Forelimb muscle (tissue), 1 donor: ENCODE measurements at regions not wholly inside any gene's neighbourhood (a gene's known extent, or its start where the extent isn't known, plus 50 kb on each side); places are given as distances from the start of the nearest gene placed in this dataset.
"Not testable (repeated sequence)": the region's sequence is repeated elsewhere in the genome, so short reads cannot be mapped to it uniquely, and the experiment has no call there.

Source experiments
- DNase-seq: peaks from one replicate; pipeline ENCODE4 v3.0.0-alpha.2; 2013; ENCODE audit warnings: low read depth

- no peak for DNase-seq
Observed at GRCh38 chr6:14874975-14875480, 370.8 kb upstream of the JARID2 start.

- no peak for DNase-seq
Observed at GRCh38 chr6:14875481-14876063, 370.3 kb upstream of the JARID2 start.

GRCh38 chr6:14876778-14877613 lies 368.9 kb upstream of the JARID2 start:
- DNase-seq, result no peak

GRCh38 chr6:14877758-14878157 lies 368.1 kb upstream of the JARID2 start:
- no peak for DNase-seq

GRCh38 chr6:14880052-14880451 lies 365.8 kb upstream of the JARID2 start:
- DNase-seq, result no peak

GRCh38 chr6:14880677-14881076 lies 365.2 kb upstream of the JARID2 start:
- DNase-seq, result no peak

- DNase-seq, result no peak
Observed at GRCh38 chr6:14881398-14881797, 364.5 kb upstream of the JARID2 start.

- no peak for DNase-seq
Observed at GRCh38 chr6:14882394-14883026, 363.4 kb upstream of the JARID2 start.

GRCh38 chr6:14883921-14884320 lies 361.9 kb upstream of the JARID2 start:
- DNase-seq, result no peak

- DNase-seq, result no peak
Observed at GRCh38 chr6:14885498-14885897, 360.4 kb upstream of the JARID2 start.

- no peak for DNase-seq
Observed at GRCh38 chr6:14887181-14887580, 358.7 kb upstream of the JARID2 start.

- DNase-seq, result no peak
Observed at GRCh38 chr6:14887986-14888574, 357.8 kb upstream of the JARID2 start.

- no peak for DNase-seq
Observed at GRCh38 chr6:14888575-14889000, 357.3 kb upstream of the JARID2 start.

- DNase-seq, result no peak
Observed at GRCh38 chr6:14889188-14889587, 356.7 kb upstream of the JARID2 start.

GRCh38 chr6:14889611-14890593 lies 356.0 kb upstream of the JARID2 start:
- no peak for DNase-seq

GRCh38 chr6:14891820-14892375 lies 354.0 kb upstream of the JARID2 start:
- DNase-seq, result not testable (repeated sequence)

- DNase-seq, result no peak
Observed at GRCh38 chr6:14894105-14894504, 351.8 kb upstream of the JARID2 start.

GRCh38 chr6:14896475-14896874 lies 349.4 kb upstream of the JARID2 start:
- DNase-seq, result no peak

GRCh38 chr6:14897831-14898230 lies 348.0 kb upstream of the JARID2 start:
- DNase-seq, result no peak

GRCh38 chr6:14899441-14899840 lies 346.4 kb upstream of the JARID2 start:
- not testable (repeated sequence) for DNase-seq

GRCh38 chr6:14900919-14901318 lies 344.9 kb upstream of the JARID2 start:
- DNase-seq, result no peak
